H1 (cell line): ENCODE measurements at regions not wholly inside any gene's neighbourhood (a gene's known extent, or its start where the extent isn't known, plus 50 kb on each side); places are given as distances from the start of the nearest gene placed in this dataset.

Source experiments
- CTCF ChIA-PET: fragments of 300-600 bp; sonication (Branson Sonifier 250); formaldehyde crosslinking; loops from one replicate; lab custom pipeline; 2021; ENCODE audit not compliant: partially characterized antibody; lab: Charles Lee
- POLR2A ChIA-PET: fragments of 300-600 bp; sonication (Branson Sonifier 250); formaldehyde crosslinking; loops from one replicate; lab custom pipeline; 2021; ENCODE audit warnings: inconsistent platforms; ENCODE audit not compliant: partially characterized antibody; lab: Charles Lee
- DNase-seq, 2 experiments: peaks; one replicate each; pipeline versions ENCODE4 v3.0.0 to v3.0.0-alpha.2; 2010 to 2022; ENCODE audit warnings: low spot score in 2 of 2, low read depth in 1 of 2, mixed read lengths in 1 of 2
- FAIRE-seq: peaks from 2 replicates; lab custom pipeline; 2011; peaks lifted over from hg19 to GRCh38; lab: Jason Lieb, UNC
- H2AFZ ChIP-seq: 2 replicates; pipeline ENCODE4 v1.8.1; 2012; ENCODE audit warnings: low read length, inconsistent platforms
- H2AK5ac ChIP-seq: 2 replicates; pipeline ENCODE4 v1.6.1; 2013; ENCODE audit warnings: low read depth, low read length
- H2BK120ac ChIP-seq: replicated peaks from 2 replicates; pipeline ENCODE3; 2013; ENCODE audit warnings: low read depth, low read length, inconsistent platforms
- H2BK12ac ChIP-seq: 2 replicates; pipeline ENCODE4 v1.6.1; 2013; ENCODE audit warnings: low read depth, low read length
- H2BK15ac ChIP-seq: 2 replicates; pipeline ENCODE4 v1.6.1; 2013; ENCODE audit warnings: low read length
- H2BK20ac ChIP-seq: 2 replicates; pipeline ENCODE4 v1.6.1; 2013; ENCODE audit warnings: low read length
- H2BK5ac ChIP-seq: 2 replicates; pipeline ENCODE4 v1.6.1; 2013; ENCODE audit warnings: low read depth, low read length
- H3K14ac ChIP-seq: 2 replicates; pipeline ENCODE4 v1.6.1; 2013; ENCODE audit warnings: inconsistent platforms; ENCODE audit not compliant: insufficient read length
- H3K18ac ChIP-seq: 2 replicates; pipeline ENCODE4 v1.6.1; 2013; ENCODE audit warnings: low read length; ENCODE audit errors: extremely low read depth
- H3K23ac ChIP-seq: 2 replicates; pipeline ENCODE4 v1.6.1; 2013; ENCODE audit warnings: inconsistent platforms; ENCODE audit not compliant: insufficient read length
- H3K23me2 ChIP-seq: 2 replicates; pipeline ENCODE4 v1.6.1; 2013; ENCODE audit warnings: low read depth, low read length
- H3K27ac ChIP-seq: 2 replicates; pipeline ENCODE4 v1.6.1; 2011; ENCODE audit warnings: low read depth, low read length, inconsistent platforms
- H3K27me3 ChIP-seq, 4 experiments: replicated peaks in 1 of 4; 1 replicate in 1 of 4; 2 replicates in 3 of 4; pipeline versions ENCODE4 v1.6.1 to v1.8.1; 2011 to 2013; ENCODE audit warnings: low read length in 3 of 4, mild to moderate bottlenecking in 3 of 4, inconsistent platforms in 2 of 4, mixed read lengths in 2 of 4, moderate library complexity in 1 of 4; ENCODE audit not compliant: control insufficient read depth in 3 of 4, insufficient read depth in 3 of 4; ENCODE audit errors: extremely low read depth in 1 of 4
- H3K36me3 ChIP-seq, 4 experiments: 2 replicates each; pipeline versions ENCODE4 v1.6.1 to v1.8.1; 2011 to 2013; ENCODE audit warnings: mild to moderate bottlenecking in 4 of 4, low read length in 3 of 4, moderate library complexity in 2 of 4, control low read depth in 1 of 4, inconsistent platforms in 1 of 4; ENCODE audit not compliant: insufficient read depth in 4 of 4, control insufficient read depth in 2 of 4
- H3K4ac ChIP-seq: replicated peaks from 2 replicates; pipeline ENCODE3; 2013; ENCODE audit warnings: low read length, low read depth, mixed read lengths, inconsistent platforms; ENCODE audit not compliant: insufficient read length
- H3K4me1 ChIP-seq, 4 experiments: replicated peaks in 1 of 4; 1 replicate in 1 of 4; 2 replicates in 3 of 4; pipeline versions ENCODE4 v1.6.1 to v1.8.1; 2011 to 2013; ENCODE audit warnings: low read length in 3 of 4, inconsistent platforms in 2 of 4, mixed read lengths in 1 of 4; ENCODE audit not compliant: insufficient read depth in 4 of 4, control insufficient read depth in 3 of 4
- H3K4me2 ChIP-seq, 2 experiments: 2 replicates each; pipeline versions ENCODE4 v1.6.1 to v1.8.1; 2011 to 2013; ENCODE audit warnings: low read depth in 2 of 2, low read length in 2 of 2, control low read depth in 1 of 2, inconsistent platforms in 1 of 2, mild to moderate bottlenecking in 1 of 2; ENCODE audit not compliant: insufficient read depth in 1 of 2
- H3K4me3 ChIP-seq, 4 experiments: fragments of 200-600, 300-600 bp in 1 of 4; sonication (generic), shearing (Covaris generic), sonication (Bioruptor Twin) in 1 of 4; 2 replicates each; pipeline versions ENCODE4 v1.5.1 to v1.8.1; 2011 to 2016; ENCODE audit warnings: low read length in 4 of 4, low read depth in 3 of 4, control low read depth in 2 of 4, inconsistent platforms in 2 of 4, mild to moderate bottlenecking in 2 of 4, mixed read lengths in 1 of 4, moderate library complexity in 1 of 4; ENCODE audit not compliant: insufficient read depth in 2 of 4; ENCODE audit errors: extremely low read depth in 1 of 4
- H3K56ac ChIP-seq: replicated peaks from 2 replicates; pipeline ENCODE3; 2013; ENCODE audit warnings: low read depth, mild to moderate bottlenecking, mixed read lengths, low read length, inconsistent platforms; ENCODE audit not compliant: insufficient read length
- H3K79me1 ChIP-seq: 2 replicates; pipeline ENCODE4 v1.6.1; 2013; ENCODE audit warnings: low read depth, low read length, control low read depth
- H3K79me2 ChIP-seq, 2 experiments: 2 replicates each; pipeline versions ENCODE4 v1.6.1 to v1.8.1; 2012 to 2013; ENCODE audit warnings: low read length in 2 of 2, mild to moderate bottlenecking in 2 of 2, inconsistent platforms in 1 of 2; ENCODE audit not compliant: insufficient read depth in 2 of 2, control insufficient read depth in 1 of 2
- H3K9ac ChIP-seq, 4 experiments: replicated peaks in 1 of 4; 1 replicate in 1 of 4; 2 replicates in 3 of 4; pipeline versions ENCODE4 v1.6.1 to v1.8.1; 2011 to 2013; ENCODE audit warnings: low read depth in 3 of 4, low read length in 3 of 4, control low read depth in 2 of 4, mild to moderate bottlenecking in 2 of 4, moderate library complexity in 2 of 4, inconsistent platforms in 1 of 4; ENCODE audit errors: extremely low read depth in 1 of 4
- H3K9me3 ChIP-seq, 2 experiments: 2 replicates each; pipeline versions ENCODE4 v1.6.1 to v1.8.1; 2012 to 2013; ENCODE audit warnings: mild to moderate bottlenecking in 2 of 2, moderate library complexity in 2 of 2, control low read depth in 1 of 2, inconsistent platforms in 1 of 2, low read depth in 1 of 2, low read length in 1 of 2, mixed read lengths in 1 of 2; ENCODE audit not compliant: insufficient read depth in 2 of 2
- H4K20me1 ChIP-seq, 2 experiments: replicated peaks in 1 of 2; 2 replicates each; pipeline versions ENCODE3 to v1.8.1; 2011 to 2013; ENCODE audit warnings: inconsistent platforms in 2 of 2, low read length in 2 of 2, mild to moderate bottlenecking in 1 of 2; ENCODE audit not compliant: insufficient read depth in 2 of 2, control insufficient read depth in 1 of 2
- H4K5ac ChIP-seq: 2 replicates; pipeline ENCODE4 v1.6.1; 2013; ENCODE audit warnings: low read length, low read depth, mixed read lengths, inconsistent platforms; ENCODE audit not compliant: insufficient read length
- H4K8ac ChIP-seq: 2 replicates; pipeline ENCODE4 v1.8.0; 2013; ENCODE audit warnings: mild to moderate bottlenecking, moderate library complexity, low read length, inconsistent platforms; ENCODE audit not compliant: insufficient read depth; ENCODE audit errors: extremely low read depth
- H4K91ac ChIP-seq: replicated peaks from 2 replicates; pipeline ENCODE3; 2013; ENCODE audit warnings: low read length, mixed read lengths, inconsistent platforms; ENCODE audit not compliant: insufficient read length
- EZH2 ChIP-seq: fragments of 200-600 bp; sonication (generic); IDR thresholded peaks from 2 replicates; pipeline ENCODE4 v1.7.1; 2012; ENCODE audit warnings: low read depth, mild to moderate bottlenecking, moderate library complexity, low read length, inconsistent platforms; ENCODE audit not compliant: severe bottlenecking
- WGBS, 2 experiments: shearing (Covaris generic) in 1 of 2; methylation state at CpG; one replicate each; pipeline versions ENCODE4 v1.1.6 to v1.1.7; 2013 to 2015; ENCODE audit warnings: low lambda C conversion rate in 2 of 2, mixed read lengths in 2 of 2, inconsistent platforms in 1 of 2, low coverage in 1 of 2, missing lambda C conversion rate in 1 of 2; ENCODE audit not compliant: insufficient replicate concordance in 2 of 2, insufficient coverage in 1 of 2, insufficient read length in 1 of 2; ENCODE audit errors: extremely low coverage in 1 of 2, missing lambda C conversion rate in 1 of 2; 5-methylcytosine and 5-hydroxymethylcytosine counted together

- no peak overlapping the region for H2BK120ac ChIP-seq
- H3K9me3 ChIP-seq = no peaks in the 10 kb centered on the region
- no peaks in the 10 kb centered on the region for H3K79me1 ChIP-seq
- DNase-seq = no peak
- H3K4me2 ChIP-seq = no peak overlapping the region
- no peaks in the 10 kb centered on the region for H3K4me1 ChIP-seq
- no peaks in the 10 kb centered on the region for H3K27me3 ChIP-seq
- H2BK5ac ChIP-seq = no peak overlapping the region
- TF ChIP-seq EZH2 = no peak
- TF ChIP-seq, all 59 proteins: peak for 0
- H2BK15ac ChIP-seq = 0 out of 2 replicates have a peak overlapping the region, but pooled peaks have one; percentile 49
- no peak overlapping the region for H4K5ac ChIP-seq
- no peak overlapping the region for H2AK5ac ChIP-seq
- ChIA-PET CTCF (interaction anchor here (0.6 kb wide), 1 partner anchor 259 kb away, joined by 3 read pairs; no protein-coding TSS in a partner anchor), POLR2A (no interaction called here)
- no peaks in the 10 kb centered on the region for H3K36me3 ChIP-seq
- H3K27ac ChIP-seq = no peak overlapping the region
- no peak overlapping the region for H4K91ac ChIP-seq
- no peak overlapping the region for H3K4me3 ChIP-seq
- no peak overlapping the region for H3K9ac ChIP-seq
- H3K18ac ChIP-seq = no peak overlapping the region
- no peaks in the 10 kb centered on the region for H4K20me1 ChIP-seq
- H2BK12ac ChIP-seq = no peak overlapping the region
- H3K4ac ChIP-seq = no peak overlapping the region
- WGBS, 2 experiments = 83% methylated on average over 1 of the region's 1 CpG; no CpG with 5 or more reads in 1 of the 2 experiments
- H3K14ac ChIP-seq = no peak overlapping the region
- no peak overlapping the region for H2AFZ ChIP-seq
- no peak for FAIRE-seq
- H3K56ac ChIP-seq = no peak overlapping the region
- H3K23me2 ChIP-seq = no peaks in the 10 kb centered on the region
- H4K8ac ChIP-seq = no peak overlapping the region
- H3K23ac ChIP-seq = no peak overlapping the region
- H3K79me2 ChIP-seq = no peaks in the 10 kb centered on the region
- no peak overlapping the region for H2BK20ac ChIP-seq
These were observed 201.3 kb upstream of the RASSF8 start for GRCh38 chr12:25757037-25757665.
